ENCODE measurements at regions not wholly inside any gene's neighbourhood (a gene's known extent, or its start where the extent isn't known, plus 50 kb on each side); places are given as distances from the start of the nearest gene placed in this dataset.

- DNase-seq, result no peak
Measured at GRCh38 chr6:156725712-156726111, 51.5 kb upstream of the ARID1B start.

DNA sequence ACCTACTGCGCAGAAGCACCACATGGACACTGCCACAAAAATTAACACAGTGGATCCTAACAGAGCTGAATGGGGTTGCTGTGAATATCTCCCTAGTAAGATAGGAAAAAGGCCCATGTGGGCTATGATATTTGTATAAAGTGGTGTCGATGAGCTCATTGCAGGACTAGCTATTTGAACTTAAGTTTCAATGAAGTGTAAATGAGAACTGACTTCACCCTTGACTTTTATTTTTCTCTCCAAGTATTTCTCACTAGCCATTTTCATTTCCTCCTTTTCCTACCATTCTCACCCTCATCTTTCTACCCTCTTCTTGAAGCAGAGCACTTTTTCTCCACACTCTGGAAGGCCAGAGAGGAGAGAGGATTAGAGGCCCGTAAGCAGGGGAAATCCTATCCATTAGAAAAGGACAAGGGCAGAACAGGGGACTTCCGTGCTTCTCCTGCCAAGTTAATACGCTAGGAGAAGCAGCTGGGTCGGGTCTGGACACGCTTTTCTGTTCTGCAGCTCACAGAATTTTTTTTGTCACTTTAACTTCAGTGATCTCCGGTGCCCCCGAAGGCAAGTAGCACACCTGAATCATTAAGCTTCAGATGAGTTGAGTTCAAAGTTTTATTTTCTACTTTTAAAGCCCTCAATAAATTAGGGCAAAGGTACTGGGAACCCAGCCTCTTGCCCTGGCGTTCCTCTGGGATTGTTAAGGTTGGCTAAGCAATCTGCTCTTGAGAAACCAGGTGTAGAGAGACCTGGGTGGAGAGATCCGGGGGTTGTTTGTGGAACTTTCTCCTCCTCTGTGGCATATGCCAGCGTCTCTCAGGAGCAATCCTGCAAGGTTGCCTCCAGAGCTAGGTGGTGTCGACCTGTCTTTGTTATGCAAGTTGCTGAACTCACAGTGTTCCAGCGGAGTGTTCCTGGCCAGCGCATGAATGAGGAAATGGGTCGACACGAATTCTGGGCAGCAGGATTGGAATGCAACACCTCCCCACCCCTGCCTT lies 56.2 kb upstream of the ARID1B start:
- no peak for DNase-seq

DNA sequence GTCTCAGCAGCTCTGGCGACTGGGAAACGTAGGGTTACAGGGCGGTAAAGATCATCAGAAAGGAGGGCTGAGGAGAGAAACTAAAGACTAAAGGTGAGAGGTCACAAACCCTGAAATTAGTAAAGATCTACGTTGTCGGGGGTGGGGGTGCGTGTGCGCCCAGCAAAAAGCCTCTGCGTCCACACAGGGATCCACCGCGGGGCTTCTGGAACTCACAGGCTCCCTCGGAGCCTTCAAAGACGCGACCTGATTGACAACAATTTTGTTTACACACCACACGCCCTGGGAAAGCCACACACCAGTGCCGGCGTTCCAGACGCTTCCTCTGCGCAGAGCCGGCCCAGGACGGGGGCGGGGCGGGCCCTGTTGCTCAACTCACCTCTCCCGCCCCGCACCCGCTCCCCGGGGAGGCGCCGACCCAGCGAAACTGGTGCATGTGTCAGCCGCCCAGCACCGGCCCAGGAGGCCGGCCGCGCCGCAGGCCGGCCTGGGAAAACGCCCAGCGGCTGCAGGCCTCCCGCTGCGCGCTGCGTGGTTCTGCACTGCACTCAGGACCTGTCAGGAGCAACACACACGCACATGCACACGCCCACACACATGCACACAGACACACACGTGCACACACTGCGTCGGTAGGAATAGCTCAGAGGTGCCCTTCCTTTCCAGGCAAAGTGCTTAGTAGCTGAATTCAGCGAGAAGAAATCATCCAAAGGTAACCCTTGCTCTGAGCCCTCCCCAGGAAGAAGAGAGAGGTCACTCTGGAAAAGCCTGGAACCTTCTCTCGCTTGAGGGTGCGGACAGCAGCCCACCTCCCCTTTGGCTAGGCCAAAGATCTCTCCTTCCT lies 57.2 kb upstream of the ARID1B start:
- DNase-seq, result peak; percentile 16

DNA sequence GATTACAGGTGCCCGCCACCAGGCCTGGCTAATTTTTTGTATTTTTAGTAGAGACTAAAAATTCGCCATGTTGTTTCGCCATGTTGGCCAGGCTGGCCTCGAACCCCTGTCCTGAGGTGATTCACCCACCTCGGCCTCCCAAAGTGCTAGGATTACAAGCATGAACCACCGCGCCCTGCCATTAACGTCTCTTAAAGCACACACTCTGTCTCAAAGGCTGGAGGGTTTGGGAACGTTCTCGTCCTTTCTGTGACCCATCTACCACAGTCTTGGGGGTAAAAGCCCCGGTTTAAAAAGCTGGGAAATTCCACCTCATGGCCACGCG lies 57.8 kb upstream of the ARID1B start:
- DNase-seq, result no peak

- no peak for DNase-seq
Measured at GRCh38 chr6:156718647-156719394, 58.4 kb upstream of the ARID1B start.

DNA sequence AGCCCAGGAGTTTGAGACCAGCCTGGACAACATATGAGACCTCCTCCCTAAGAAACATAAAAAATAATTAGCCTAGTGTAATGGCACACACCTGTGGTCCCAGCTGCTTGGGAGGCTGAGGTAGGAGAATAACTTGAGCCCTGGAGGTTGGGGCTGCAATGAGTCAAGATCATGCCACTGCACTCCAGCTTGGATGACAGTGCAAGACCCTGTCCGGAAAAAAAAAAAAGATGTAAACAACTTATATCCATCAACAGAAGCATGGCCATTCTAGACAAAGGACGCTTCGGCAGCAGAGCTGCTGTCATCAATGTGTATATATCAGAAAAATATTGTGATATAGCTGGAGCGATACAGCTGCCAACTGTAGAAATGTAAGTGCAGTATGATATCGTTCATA lies 59.6 kb upstream of the ARID1B start:
- no peak for DNase-seq

DNA sequence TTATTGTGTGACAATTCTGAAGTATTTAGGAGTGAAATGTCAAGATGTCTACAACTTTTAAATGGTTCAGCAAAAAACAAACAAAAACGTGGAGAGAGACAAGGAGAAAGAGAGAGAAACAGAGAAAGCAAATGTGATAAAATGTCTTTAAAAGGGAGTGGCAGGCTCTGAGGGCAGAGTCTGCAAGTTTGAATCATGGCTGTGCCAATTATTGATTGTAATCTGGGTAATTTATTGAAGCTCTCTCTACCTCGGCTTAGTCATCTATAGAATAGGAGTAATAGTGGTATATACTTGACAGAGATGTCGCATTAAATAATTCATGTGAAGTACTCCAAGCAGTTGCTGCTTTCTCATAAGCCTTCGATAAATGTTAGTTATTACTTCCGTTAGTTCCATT lies 61.3 kb upstream of the ARID1B start:
- DNase-seq, result no peak

- DNase-seq, result no peak
Measured at GRCh38 chr6:156713548-156713947, 63.6 kb upstream of the ARID1B start.

GRCh38 chr6:156710479-156710878 lies 66.7 kb upstream of the ARID1B start:
- DNase-seq, result no peak

- no peak for DNase-seq
Measured at GRCh38 chr6:156707818-156708217, 69.4 kb upstream of the ARID1B start.

GRCh38 chr6:156703719-156704118 lies 73.5 kb upstream of the ARID1B start:
- DNase-seq, result no peak

- no peak for DNase-seq
Measured at GRCh38 chr6:156701966-156702365, 75.2 kb upstream of the ARID1B start.

- no peak for DNase-seq
Measured at GRCh38 chr6:156700440-156701057, 76.6 kb upstream of the ARID1B start.

DNA sequence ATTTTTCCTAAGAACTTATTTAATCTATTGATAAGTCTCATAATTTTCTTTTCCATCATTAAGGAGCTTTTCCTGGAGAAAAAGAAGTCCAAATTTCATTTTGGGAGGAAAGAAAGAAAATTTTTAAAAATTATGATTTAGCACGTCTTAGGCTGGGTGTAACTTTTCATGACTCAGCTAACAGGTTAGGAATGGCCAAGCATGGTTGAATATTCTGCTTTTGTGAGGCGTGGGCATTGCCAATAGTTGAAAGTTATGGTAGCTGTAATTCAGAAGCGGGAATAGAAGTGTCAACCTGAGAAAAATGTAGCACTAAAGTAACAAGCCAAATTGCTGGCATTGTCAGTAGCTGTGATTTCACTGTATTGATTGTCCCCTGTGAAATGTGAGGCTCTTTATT lies 77.2 kb upstream of the ARID1B start:
- no peak for DNase-seq

GRCh38 chr6:156699017-156699421 lies 78.2 kb upstream of the ARID1B start:
- DNase-seq, result no peak

GRCh38 chr6:156698239-156699016 lies 78.8 kb upstream of the ARID1B start:
- no peak for DNase-seq

- DNase-seq, result no peak
Measured at GRCh38 chr6:156697225-156697830, 79.8 kb upstream of the ARID1B start.

DNA sequence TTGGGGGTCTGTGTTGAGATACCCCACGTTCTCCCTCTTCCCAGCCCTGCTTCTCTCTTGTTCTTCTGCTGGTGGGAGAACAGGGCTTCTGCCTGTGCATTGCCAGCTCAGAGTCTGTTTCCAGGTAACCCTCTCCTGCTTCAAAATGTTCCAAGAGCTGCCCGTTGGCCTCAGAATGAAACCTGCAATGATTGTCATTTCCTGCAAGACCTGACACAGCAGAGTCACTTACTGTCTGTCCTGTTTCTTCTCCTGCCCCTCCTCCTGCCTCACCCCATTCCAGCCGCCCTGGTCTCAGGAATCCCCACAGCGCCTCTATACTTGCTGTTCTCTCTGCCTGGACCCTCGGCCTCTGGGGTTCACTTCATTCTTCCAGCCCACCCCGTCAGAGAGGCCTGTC lies 81.4 kb upstream of the ARID1B start:
- no peak for DNase-seq

GRCh38 chr6:156694679-156695078 lies 82.5 kb upstream of the ARID1B start:
- DNase-seq, result no peak

GRCh38 chr6:156691018-156691417 lies 86.2 kb upstream of the ARID1B start:
- DNase-seq, result no peak

- no peak for DNase-seq
Measured at GRCh38 chr6:156689656-156690055, 87.5 kb upstream of the ARID1B start.

GRCh38 chr6:156688620-156688971 lies 88.6 kb upstream of the ARID1B start:
- DNase-seq, result no peak

Data from NCI-H1436 (cell line).